ENCODE measurements at regions not wholly inside any gene's neighbourhood (a gene's known extent, or its start where the extent isn't known, plus 50 kb on each side); places are given as distances from the start of the nearest gene placed in this dataset.
"Not testable (repeated sequence)": the region's sequence is repeated elsewhere in the genome, so short reads cannot be mapped to it uniquely, and the experiment has no call there.

DNA sequence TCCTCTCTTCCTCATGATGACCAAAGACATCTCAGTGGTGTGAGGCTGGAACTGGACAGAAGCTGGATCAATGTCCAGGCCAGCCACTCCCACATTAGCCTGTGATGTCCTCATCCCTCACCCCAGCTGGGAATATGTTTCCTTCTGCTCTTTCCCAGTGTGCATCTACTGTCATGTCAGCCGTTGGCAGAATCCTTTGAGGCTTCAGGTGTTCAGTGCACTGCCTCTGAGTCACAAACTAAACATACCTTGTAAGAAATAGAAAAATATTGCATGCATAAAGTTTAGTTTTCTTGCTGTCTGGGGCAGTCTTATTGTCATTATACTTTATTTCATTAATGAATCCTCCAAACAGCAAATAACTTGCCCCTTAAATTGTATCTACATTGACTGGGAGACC is 161.6 kb upstream of the RASGRP1 start:
- FAIRE-seq (no peak), DNase-seq (ENCODE audit: low spot score in 2 of 2) (no peak)

DNA sequence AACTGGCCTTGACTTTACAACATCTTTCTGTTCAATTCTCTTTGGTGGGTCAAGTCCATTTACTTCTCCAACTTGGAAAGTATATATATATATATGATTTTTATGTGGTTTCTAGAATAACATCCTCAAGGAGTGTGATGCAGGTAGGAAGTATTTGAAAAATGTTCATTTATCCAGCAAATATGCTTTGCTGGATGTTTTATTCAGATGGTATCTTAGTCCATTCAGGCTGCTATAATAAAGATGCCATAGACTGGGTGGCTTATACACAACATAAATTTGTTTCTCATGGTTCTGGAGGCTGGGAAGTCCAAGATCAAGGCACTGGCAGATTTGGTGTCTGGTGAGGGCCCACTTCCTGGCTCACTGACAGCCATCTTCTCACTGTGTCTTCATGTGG is 168.7 kb upstream of the RASGRP1 start:
- no peak for FAIRE-seq
- no peak for DNase-seq (ENCODE audit: low spot score in 2 of 2)

DNA sequence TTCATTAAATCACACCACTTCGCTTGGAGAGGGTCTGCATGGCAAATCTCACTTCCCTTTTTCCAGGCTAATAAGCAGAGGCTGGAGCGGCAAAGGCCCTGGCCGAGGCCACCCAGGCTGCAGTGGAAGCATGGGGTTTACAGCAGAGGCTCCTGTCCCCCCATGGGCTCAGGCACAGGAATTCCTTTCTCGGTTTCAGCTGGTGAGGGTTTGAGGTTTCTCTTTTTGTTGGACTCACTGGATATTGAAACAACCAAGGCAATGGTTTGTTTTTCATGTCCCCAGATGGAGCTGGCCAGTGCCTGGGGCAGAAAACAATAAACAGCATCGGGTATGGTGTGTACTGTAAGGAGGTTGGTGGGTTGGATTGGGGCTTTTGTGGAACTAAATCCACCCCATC is 175.6 kb upstream of the RASGRP1 start:
- no peak for DNase-seq (ENCODE audit: low spot score in 2 of 2)
- no peak for FAIRE-seq

DNA sequence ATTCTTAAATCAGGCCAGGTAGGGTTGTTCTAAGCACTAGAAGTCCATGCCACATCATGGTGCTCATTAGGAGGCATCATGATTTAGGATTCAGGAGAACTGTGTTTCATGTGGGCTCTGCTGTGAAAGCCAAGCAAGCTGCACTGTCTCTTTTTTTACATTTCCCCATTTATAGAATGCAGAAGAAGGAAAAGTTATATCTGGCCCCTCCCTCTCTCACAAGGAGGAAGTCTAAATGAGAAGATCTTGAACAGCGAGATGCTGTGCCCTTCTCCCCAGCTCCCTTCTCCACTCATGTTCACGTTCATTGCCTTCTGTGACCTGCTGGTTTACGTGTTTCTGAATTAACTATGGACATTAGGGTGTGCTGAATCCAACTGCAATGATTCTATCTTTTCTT is 178.5 kb upstream of the RASGRP1 start:
- FAIRE-seq (no peak), DNase-seq (ENCODE audit: low spot score in 2 of 2) (no peak)

DNA sequence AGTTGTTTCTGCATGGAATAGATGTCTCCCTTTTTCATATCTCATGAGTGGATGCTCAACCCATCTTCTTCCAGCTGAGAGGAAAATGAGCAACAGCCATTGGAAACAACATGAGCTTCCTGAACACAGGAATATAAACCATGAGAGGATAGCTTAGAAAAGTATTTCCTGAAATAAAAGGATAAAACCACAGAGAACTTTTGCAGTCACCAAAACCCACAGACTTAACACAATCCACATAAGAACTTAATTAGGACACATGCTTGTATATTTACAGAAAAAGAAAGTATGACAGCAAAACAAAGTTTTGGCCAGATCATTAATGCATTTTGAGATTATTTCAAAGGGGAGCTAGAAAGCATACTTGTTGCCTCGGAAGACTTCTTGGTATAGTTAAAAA is 180.5 kb upstream of the RASGRP1 start:
- DNase-seq (ENCODE audit: low spot score in 2 of 2) (no peak), FAIRE-seq (no peak)

DNA sequence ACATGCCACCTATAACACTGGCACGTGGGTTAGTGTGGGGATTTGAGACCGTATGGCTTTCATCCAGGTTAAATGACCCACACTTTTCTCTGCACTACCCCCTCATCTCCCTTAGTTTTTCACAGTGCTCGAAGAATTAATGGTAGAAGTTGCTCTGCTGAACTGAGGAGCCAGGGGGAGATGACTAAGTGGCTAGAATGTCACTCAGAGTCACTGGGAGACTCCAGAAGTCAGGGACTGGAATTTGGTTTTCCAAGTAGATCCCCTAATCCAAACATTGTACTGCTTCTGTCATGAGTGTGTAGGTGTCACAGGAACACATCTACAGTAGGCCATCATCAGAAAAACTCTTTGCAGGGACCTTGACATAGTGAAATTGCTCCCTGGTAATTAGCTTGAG is 181.0 kb upstream of the RASGRP1 start:
- FAIRE-seq (no peak), DNase-seq (ENCODE audit: low spot score in 2 of 2) (no peak)

DNA sequence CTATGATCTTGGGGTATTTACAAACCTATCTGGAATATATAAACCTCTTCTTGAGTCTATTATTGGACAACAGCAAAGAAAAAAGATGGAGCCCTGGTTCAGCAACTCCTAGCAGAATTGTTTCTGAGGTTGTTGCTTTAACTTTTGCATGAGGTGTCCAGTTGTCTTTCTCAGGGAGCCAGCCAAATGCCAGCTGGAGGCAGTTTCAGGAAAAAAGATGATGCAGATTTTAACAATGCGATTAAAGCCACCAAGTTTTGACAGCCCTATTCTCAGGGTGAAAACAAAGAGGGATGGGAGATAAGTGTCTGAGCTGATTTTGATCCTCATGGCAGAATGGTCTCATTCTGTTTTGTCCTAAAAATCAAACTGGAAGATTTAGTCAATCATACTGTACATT is 181.6 kb upstream of the RASGRP1 start:
- DNase-seq (ENCODE audit: low spot score in 2 of 2) (no peak), FAIRE-seq (no peak)

DNA sequence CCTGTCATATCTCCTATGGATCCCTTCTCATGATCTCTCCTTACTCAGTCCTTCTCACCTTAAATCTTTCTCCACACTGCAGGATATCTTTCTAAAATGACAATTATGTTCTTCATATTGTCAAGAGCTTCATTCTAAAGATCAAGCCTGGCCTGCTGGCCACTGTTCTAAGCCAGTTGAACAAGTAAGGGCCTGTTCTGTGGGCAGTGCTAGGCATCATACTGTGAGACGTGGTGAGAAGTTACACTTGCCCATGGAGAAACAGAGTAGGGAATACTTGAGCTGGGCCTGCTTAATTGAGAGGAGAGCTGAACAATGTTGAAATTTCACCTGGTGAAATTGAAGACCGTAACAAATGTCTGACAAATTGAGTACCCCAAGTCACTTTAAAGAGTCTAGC is 184.1 kb upstream of the RASGRP1 start:
- FAIRE-seq (no peak), DNase-seq (ENCODE audit: low spot score in 2 of 2) (no peak)

DNA sequence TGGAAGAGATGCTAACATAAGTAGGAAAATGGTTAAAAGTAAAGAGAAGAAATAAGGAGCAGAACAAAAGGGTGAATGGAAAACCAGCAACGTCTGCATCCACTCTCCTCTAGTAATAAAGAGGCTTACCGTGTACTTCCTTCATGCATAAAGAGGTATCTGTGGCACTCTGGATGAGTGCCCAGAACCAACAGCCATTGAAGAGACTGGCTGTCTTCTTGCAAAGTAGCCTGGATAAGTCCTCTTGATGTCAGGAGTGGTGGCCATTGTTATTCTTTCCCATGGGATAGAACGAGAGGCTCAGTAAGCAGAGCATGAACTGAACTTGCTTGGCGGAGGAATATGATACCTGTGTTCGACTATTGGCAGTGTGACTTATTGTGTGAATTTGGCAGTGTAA is 186.2 kb upstream of the RASGRP1 start:
- DNase-seq (ENCODE audit: low spot score in 2 of 2) (no peak), FAIRE-seq (no peak)

DNA sequence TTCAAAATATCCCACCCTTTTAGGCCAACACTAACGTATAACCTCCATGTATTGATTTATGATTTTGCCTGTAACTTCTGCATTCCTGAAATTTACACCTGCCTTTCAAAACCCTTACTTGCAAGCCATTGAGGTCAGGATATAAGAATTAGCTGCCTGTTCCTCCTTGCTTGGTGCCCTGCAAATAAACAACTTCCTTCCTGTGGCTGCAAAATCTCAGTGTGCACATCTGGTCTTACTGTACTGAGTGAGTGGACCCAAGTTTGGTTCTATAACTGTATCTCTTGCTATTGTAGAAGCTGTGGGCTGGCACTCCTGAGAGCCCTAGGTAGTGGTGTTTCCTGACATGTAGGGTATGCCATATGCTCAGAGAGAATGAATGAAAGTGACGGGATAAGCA is 191.1 kb upstream of the RASGRP1 start:
- DNase-seq (ENCODE audit: low spot score in 2 of 2) (no peak), FAIRE-seq (no peak)

DNA sequence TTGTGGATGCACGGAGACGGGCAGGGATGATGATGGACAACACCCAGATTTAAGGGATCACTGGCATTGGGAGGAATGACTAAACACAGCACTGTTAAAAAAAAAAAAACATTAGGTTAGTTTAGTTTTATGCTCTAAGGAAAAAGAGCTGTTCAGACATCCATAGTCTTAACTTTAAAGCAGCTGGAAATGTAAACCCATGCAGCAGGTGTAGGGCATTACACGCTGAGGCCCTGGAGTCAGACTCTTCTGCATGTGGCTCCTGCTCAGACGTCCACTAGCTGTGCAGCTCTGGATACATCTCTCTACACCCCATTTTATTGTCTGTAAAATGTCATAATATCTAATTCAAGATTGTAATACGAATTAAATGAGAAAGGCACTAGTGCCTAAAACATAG is 191.8 kb upstream of the RASGRP1 start:
- FAIRE-seq, result no peak
- DNase-seq (ENCODE audit: low spot score in 2 of 2), result no peak

DNA sequence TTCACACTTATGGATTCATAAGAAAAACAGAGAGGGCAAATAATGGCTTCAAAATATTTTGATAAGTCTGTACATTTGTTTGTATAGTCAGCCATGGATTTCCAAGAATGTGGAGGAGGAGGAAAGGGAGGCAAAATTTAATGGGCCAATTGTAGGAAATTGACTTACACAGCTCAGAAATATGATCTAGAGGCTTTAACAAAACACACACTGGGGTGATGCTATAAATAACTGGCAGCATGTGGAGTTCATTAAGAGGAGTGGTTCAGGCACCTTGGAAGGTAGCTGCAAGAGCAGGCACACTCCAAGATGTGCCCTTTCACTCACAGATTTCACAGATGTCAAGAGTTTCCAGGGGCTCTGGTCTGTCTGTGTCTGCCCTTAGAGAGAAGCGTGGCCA is 193.4 kb upstream of the RASGRP1 start:
- no peak for DNase-seq (ENCODE audit: low spot score in 2 of 2)
- no peak for FAIRE-seq

DNA sequence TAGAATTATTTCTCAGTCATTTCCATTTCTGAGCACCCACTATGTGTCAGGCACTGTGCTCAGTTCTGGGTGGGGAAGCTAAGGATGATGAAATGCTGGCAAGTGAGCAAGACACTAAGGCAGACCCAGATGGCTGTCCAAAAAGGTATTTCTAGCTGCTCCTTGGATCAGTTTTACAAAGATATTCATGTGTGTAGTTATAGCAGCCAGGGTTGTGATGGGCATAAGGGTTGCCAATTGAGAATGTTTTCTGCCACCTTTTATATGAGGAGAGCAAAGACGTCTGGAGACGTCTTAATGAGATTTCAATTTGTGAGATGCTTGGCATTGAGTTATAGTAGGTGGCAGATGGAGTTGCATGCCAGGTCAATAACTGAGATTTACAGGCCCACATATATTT is 197.1 kb upstream of the RASGRP1 start:
- DNase-seq (ENCODE audit: low spot score in 2 of 2) (no peak), FAIRE-seq (no peak)

DNA sequence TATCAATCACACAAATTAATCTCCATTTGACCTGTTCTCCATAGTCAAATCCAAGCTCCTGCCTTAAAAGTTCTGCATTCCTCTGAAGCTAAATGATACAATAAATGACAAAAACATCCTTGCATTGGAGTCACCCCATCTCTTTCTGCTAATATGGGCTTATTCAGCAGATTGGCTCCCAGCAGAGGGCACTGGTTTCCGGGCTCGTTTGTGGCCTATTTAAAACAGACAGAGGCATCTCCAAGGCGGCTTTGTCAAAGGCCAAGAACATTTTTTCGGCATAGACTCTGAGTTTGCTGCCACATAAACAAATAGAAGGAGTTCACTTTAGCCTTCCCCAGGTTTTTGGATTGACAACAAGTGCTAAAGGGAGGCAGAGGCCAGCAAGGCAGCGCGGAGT is 204.4 kb upstream of the RASGRP1 start:
- DNase-seq (ENCODE audit: low spot score in 2 of 2), result no peak
- FAIRE-seq, result no peak

DNA sequence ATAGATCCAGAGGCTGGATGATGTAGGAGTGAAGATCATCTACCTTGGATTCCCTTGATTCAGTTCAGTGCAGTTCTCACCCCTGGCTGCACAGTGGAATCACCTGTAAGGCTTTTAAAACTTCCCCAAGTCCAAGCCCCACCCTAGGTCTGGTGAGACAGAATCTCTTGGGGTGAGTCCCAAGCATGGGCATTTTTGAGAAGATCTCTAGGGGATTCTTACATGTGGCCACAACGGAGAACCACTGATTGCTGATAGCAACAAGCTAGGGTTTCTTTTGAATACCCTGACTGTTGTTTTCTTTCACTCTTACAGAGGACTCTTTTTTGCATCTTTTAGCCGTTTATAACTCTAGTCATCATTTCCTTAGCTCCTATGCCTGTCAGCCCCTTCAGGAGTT is 204.9 kb upstream of the RASGRP1 start:
- DNase-seq (ENCODE audit: low spot score in 2 of 2), result no peak
- no peak for FAIRE-seq

DNA sequence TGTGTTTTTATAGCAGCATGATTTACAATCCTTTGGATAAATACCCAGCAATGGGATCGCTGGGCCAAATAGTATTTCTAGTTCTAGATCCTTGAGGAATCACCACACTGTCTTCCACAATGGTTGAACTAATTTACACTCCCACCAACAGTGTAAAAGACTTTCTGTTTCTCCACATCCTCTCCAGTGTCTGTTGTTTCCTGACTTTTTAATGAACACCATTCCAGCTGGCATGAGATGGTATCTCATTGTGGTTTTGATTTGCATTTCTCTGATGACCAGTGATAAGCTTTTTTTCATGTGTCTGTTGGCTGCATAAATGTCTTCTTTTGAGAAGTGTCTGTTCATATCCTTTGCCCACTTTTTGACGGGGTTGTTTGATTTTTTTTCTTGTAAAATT is 209.5 kb upstream of the RASGRP1 start:
- DNase-seq (ENCODE audit: low spot score in 2 of 2); FAIRE-seq: not testable (repeated sequence)

DNA sequence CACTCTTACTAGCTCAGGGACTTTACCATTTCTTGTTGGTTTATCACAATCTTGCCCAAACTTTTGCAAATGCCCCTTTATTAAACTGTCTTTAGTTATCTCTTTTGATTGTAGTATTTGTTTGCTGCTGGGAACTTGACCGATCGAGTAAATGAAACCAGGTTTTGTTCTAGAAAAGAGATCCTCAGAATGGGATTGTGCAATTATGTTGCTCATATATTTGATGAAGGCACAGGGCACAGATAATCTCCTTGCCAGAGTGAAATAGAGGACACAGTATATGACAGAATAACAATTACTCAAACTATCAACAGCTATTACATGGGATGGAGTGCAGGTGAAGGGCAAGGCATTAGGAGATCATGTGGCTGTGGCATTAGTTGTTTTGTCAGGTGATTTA is 216.6 kb upstream of the RASGRP1 start:
- DNase-seq (ENCODE audit: low spot score in 2 of 2) (no peak), FAIRE-seq (no peak)

DNA sequence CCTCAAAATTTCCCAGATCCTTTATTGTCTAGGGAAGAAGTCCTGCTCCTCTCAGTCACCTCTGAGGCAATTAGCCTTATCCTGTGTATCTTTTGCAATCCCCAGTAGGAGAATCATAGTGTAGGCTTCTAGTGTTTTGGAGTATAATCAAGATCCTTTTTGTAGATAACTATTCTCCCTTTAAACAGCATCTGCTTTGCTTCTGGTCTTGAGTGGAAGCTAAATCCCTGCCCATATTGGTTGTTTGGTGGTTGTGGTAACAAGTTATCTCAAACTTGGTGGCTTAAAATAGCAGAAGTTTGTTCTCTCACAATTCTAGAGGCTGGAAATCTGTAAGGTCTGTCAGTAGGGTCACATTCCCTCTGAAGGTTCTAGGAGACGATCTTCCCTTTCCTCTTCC is 217.5 kb upstream of the RASGRP1 start:
- FAIRE-seq (no peak), DNase-seq (ENCODE audit: low spot score in 2 of 2) (no peak)

DNA sequence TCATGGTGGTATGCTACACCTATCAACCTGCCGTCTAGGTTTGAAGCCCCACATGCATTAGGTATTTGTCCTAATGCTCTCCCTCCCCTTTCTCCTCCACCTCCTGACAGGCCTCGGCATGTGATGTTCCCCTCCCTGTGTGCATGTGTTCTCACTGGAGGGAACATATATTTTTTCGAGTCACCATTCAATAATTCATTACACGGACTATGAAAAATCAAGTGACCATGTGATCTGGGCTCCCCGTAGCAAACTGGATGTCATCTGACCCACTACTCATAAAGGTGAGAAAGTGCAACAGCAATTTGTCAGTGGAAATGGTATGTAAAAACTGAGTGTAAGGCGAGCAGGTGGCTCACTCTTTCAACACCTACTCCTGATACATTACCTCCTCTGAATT is 224.3 kb upstream of the RASGRP1 start:
- DNase-seq (ENCODE audit: low spot score in 2 of 2), result no peak
- FAIRE-seq, result no peak

DNA sequence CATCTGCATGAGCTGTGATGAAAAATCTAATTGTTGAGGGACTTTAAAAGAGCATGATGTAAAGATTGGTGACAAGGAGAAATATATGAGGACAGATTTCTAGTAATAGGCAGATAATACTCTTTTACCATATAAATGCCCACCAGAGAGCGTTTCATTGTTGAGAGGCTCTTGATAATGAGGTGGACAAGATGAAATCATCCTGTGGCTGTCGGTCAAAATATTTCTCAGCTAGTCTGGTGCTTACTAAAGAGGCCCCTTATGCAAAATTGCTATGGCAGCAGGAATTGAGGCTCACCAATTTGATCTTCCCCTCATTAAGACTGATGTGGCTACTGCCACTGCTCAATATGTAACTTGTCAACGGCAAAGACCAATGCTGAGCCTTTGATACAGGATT is 225.0 kb upstream of the RASGRP1 start:
- no peak for DNase-seq (ENCODE audit: low spot score in 2 of 2)
- no peak for FAIRE-seq

DNA sequence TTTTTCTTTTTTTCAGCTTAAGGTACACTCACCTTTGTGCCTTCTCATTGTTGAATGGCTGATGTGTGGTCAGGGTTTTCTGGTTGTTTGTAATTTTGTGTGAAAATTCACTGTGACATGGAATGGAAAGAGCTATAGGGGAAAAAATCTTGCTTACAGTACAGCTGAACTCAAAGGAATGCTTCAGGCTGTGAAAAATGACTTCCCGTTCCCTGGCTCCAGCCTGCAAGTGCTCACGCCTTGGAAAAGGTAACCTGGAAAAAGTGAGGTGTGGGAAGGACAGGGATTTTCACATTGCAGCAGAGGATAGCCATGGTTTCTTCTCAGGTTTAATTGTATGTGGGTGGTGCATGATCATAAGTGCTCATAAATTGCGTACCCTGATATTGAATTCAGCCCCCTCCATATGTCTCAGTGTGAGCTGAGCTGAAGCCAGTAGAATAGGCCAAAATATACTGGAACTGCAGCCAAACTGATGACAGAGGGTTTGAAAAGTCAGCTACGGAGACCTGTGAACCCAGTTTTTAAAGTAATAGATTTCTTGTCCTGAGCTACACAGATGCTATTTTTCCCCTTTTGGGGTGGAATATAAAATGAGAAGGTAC is 228.7 kb upstream of the RASGRP1 start:
- DNase-seq (ENCODE audit: low spot score in 2 of 2), result no peak
- FAIRE-seq, result no peak

DNA sequence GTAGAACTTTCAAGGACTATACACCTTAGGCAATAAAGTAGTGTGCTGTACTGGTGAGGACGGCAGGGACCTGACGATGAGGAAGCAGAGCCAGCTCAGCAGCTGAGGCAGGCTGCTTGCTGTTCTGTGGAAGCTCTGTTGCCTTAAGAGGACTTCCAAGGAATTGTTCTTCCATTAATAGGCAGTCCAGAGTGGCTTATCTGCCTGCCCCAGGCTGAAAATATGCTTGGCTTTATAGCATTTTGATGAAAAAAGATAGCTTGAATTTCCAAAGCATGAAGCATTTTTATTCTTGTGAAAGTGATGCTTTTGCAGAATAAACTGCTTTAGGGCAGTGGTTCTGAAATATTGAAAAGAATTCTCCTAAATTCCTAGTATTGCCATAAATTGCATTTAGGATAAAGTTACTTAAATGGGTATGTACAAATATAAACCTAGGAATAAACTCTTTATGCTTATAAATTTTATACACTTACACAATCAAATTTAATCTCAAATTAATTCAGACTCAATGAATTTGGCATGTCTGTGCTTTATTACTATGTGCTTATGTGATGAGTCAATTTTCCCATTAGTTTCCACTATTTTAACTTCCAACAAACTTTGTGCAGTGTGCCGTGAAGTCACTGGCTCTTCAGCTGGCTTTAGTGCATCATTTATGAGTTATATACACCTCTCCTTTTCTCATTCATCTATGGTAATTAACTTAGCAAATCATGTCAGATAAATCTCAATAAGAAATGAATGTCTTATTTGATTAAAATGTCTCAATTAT is 231.0 kb upstream of the RASGRP1 start:
- FAIRE-seq, result no peak
- DNase-seq (ENCODE audit: low spot score in 2 of 2), result no peak

DNA sequence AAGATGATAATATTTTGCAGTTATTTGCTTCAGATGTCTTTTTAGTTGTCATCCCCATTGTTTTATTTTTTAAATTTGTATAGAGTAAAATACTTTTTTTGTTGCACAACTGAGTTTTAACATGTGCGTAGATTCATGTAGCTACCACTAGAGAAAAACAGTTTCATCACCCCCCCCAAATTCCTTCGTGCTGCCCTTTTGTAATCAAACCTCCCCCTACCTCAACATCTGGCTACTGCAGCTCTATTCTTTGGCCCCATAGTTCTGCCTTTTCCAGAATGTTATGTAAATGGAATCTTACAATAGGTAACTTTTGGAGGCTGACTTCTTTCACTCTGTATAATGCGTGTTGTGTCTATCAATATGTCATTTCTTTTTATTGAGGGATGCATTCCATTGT is 232.0 kb upstream of the RASGRP1 start:
- FAIRE-seq, result no peak
- no peak for DNase-seq (ENCODE audit: low spot score in 2 of 2)

Data from frontal cortex (tissue), 3 donors.